Thymus (tissue), 11 donors: ENCODE measurements at regions not wholly inside any gene's neighbourhood (a gene's known extent, or its start where the extent isn't known, plus 50 kb on each side); places are given as distances from the start of the nearest gene placed in this dataset.

Experiments used
- DNase-seq, 9 donors: peaks; one replicate each; pipeline ENCODE4 v3.0.0-alpha.2; 2013; ENCODE audit warnings: low spot score in 9 of 9, low read depth in 6 of 9, missing footprints in 1 of 9
- H3K27ac ChIP-seq, 2 donors: one replicate each; pipeline ENCODE4 v1.5.1; 2013; ENCODE audit warnings: control low read depth in 1 of 2, low read depth in 1 of 2, low read length in 1 of 2, mild to moderate bottlenecking in 1 of 2, moderate library complexity in 1 of 2
- H3K27me3 ChIP-seq, 2 donors: one replicate each; pipeline ENCODE4 v1.5.1; 2013; ENCODE audit warnings: low read length in 1 of 2; ENCODE audit not compliant: control insufficient read depth in 2 of 2, insufficient read depth in 1 of 2
- H3K36me3 ChIP-seq, 2 donors: one replicate each; pipeline ENCODE4 v1.5.1; 2013; ENCODE audit warnings: low read length in 1 of 2, mild to moderate bottlenecking in 1 of 2, moderate library complexity in 1 of 2; ENCODE audit not compliant: control insufficient read depth in 2 of 2, insufficient read depth in 2 of 2
- H3K4me1 ChIP-seq, 2 donors: one replicate each; pipeline ENCODE4 v1.5.1; 2013; ENCODE audit warnings: low read length in 2 of 2; ENCODE audit not compliant: control insufficient read depth in 2 of 2, insufficient read depth in 2 of 2
- H3K4me3 ChIP-seq, 2 donors: one replicate each; pipeline ENCODE4 v1.5.1; 2013; ENCODE audit warnings: low read length in 2 of 2, control low read depth in 1 of 2, mild to moderate bottlenecking in 1 of 2
- H3K9me3 ChIP-seq, 2 donors: one replicate each; pipeline ENCODE4 v1.5.1; 2013; ENCODE audit warnings: low read length in 1 of 2, mild to moderate bottlenecking in 1 of 2; ENCODE audit not compliant: control insufficient read depth in 2 of 2, insufficient read depth in 1 of 2
- WGBS: extraction: QIAGEN DNeasy Blood & Tissue Kit; methylation state at CpG from one replicate; pipeline ENCODE4 v1.1.7; 2013; 5-methylcytosine and 5-hydroxymethylcytosine counted together
- donor health status: healthy.

- H3K27me3 ChIP-seq: no peaks in the 10 kb centered on the region
- peaks cover 3 to 7% of the 10 kb centered on the region in 2 donors for H3K4me1 ChIP-seq
- H3K27ac ChIP-seq: no peak overlapping the region
- no peaks in the 10 kb centered on the region for H3K9me3 ChIP-seq
- WGBS: 92% methylated on average over 2 of the region's 2 CpGs
- no peak overlapping the region for H3K4me3 ChIP-seq
- no peak for DNase-seq
- no peaks in the 10 kb centered on the region for H3K36me3 ChIP-seq
These were observed 82.7 kb upstream of the TCF12 start for GRCh38 chr15:56835718-56836171.

DNA sequence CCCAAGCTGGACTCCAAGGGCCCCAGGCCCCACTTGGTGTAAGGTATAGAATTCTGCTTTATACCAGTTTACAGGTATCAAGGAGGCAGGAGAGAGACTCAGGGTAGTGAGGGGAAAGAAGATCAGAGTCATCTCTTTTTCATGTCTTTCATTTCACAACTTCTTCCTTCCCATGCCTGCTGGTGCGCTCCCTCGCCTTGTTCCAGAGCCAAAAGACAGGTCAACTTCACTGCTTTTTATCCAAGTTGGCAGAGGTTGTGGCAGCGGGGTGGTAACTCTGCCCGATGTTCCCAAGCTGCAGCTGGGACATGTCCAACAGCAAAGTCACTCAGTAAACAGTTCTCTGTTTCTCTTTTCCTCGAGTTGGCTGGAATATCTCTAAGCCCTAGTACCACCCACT, 86.3 kb upstream of the TCF12 start:
- Histone ChIP-seq H3K9me3 (no peaks in the 10 kb centered on the region), H3K4me3 (no peak overlapping the region), H3K27me3 (no peaks in the 10 kb centered on the region), H3K4me1 (no peaks in the 10 kb centered on the region), H3K36me3 (no peaks in the 10 kb centered on the region), H3K27ac (no peak overlapping the region)
- DNase-seq: no peak
- WGBS: 95% methylated on average over 5 of the region's 5 CpGs

DNA sequence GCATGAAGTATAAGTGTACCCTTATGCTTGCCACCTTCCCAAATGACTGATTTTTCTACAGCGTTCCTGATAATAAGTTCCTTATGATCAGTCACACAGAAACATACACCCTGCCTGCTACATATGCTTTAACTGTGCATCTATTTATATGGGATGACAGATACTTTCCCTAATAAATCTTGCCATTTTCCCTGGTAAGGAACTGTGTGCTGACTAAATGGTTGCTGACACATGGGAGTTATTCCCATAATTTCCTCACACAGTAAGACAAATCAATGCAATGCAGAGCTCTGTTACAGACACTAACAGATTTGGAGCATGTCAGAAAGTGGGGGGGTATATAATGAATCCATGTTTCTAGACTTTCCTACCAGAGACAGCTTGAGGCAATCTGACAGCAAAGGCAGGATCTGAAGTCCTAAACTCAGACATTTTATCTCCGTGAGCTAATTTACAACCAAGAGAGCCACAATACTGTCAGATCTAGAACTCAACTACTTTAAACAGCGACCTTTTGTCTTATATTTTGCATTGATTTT, 86.9 kb upstream of the TCF12 start:
- Histone ChIP-seq H3K27me3 (no peaks in the 10 kb centered on the region), H3K27ac (no peak overlapping the region), H3K9me3 (no peaks in the 10 kb centered on the region), H3K36me3 (no peaks in the 10 kb centered on the region), H3K4me1 (no peaks in the 10 kb centered on the region), H3K4me3 (no peak overlapping the region)
- WGBS: 98% methylated on average over 3 of the region's 3 CpGs
- DNase-seq: no peak

- Histone ChIP-seq H3K27ac (no peak overlapping the region), H3K9me3 (no peaks in the 10 kb centered on the region), H3K27me3 (no peaks in the 10 kb centered on the region), H3K4me3 (no peak overlapping the region), H3K4me1 (peaks cover 0 to 32% of the 10 kb centered on the region in 2 donors), H3K36me3 (no peaks in the 10 kb centered on the region)
- WGBS: 98% methylated on average over 2 of the region's 2 CpGs
- DNase-seq: no peak
These were observed 90.9 kb upstream of the ZNF280D start for GRCh38 chr15:56824175-56824574.

GRCh38 chr15:56821721-56822425, 88.6 kb upstream of the ZNF280D start:
- Histone ChIP-seq H3K27ac (no peak overlapping the region), H3K27me3 (no peaks in the 10 kb centered on the region), H3K4me1 (peaks cover 0 to 32% of the 10 kb centered on the region in 2 donors), H3K36me3 (no peaks in the 10 kb centered on the region), H3K9me3 (no peaks in the 10 kb centered on the region), H3K4me3 (no peak overlapping the region)
- 88% methylated on average over 3 of the region's 3 CpGs for WGBS
- DNase-seq: peak in 2 of 9 donors; percentile 27 to 33

GRCh38 chr15:56820333-56820732, 87.0 kb upstream of the ZNF280D start:
- Histone ChIP-seq H3K4me1 (peaks cover 0 to 32% of the 10 kb centered on the region in 2 donors), H3K27ac (peak overlapping the region in 1 of 2 donors; percentile 2), H3K9me3 (no peaks in the 10 kb centered on the region), H3K36me3 (no peaks in the 10 kb centered on the region), H3K27me3 (no peaks in the 10 kb centered on the region), H3K4me3 (no peak overlapping the region)
- peak in 1 of 9 donors; percentile 14 for DNase-seq

GRCh38 chr15:56817321-56818080, 84.2 kb upstream of the ZNF280D start:
- no peak for DNase-seq
- Histone ChIP-seq H3K27ac (no peak overlapping the region), H3K36me3 (no peaks in the 10 kb centered on the region), H3K4me3 (no peak overlapping the region), H3K9me3 (no peaks in the 10 kb centered on the region), H3K4me1 (peaks cover 0 to 32% of the 10 kb centered on the region in 2 donors), H3K27me3 (no peaks in the 10 kb centered on the region)
- WGBS: 93% methylated on average over 1 of the region's 1 CpG

DNA sequence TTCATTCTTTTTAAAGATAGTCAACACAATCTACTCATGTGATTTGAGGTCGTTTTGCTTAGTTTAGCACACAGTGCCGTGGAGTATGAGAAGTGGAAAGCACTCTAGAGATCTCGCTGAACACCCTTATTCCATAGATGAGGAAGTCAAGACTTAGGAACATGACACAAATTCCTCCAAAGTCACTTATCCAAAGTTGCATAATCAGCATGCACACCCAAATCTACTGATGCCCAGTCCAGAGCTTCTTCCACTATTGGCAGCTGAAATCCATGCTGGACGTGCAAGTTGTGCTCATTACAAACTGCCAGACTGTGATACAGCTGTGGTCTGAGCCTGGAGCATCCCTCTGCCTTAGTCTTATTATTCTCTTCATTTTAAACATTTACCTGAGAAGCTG, 83.5 kb upstream of the ZNF280D start:
- Histone ChIP-seq H3K36me3 (no peaks in the 10 kb centered on the region), H3K9me3 (no peaks in the 10 kb centered on the region), H3K4me1 (peaks cover 0 to 31% of the 10 kb centered on the region in 2 donors), H3K27me3 (no peaks in the 10 kb centered on the region), H3K27ac (no peak overlapping the region), H3K4me3 (no peak overlapping the region)
- 95% methylated on average over 4 of the region's 4 CpGs for WGBS
- no peak for DNase-seq

DNA sequence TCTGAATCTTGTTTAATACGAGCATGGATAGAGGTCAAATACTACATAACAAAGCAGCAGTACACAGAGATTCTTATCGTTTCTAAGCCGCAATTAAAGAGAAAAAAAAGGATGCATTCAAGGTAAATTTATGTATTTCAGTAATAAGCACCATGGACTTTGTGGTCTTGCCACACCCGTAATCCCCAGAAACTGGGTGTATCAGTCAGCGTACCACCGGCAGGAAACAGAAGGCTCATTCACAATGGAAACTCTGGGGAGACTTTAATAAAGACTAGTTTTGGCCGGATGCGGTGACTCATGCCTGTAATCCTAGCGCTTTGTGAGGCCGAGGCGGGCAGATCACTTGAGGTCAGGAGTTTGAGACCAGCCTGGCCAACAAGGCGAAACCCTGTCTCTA, 81.9 kb upstream of the ZNF280D start:
- no peak overlapping the region for H3K27ac ChIP-seq
- no peaks in the 10 kb centered on the region for H3K27me3 ChIP-seq
- whole genome bisulfite sequencing: 95% methylated on average over 12 of the region's 12 CpGs
- DNase-seq: no peak
- no peaks in the 10 kb centered on the region for H3K36me3 ChIP-seq
- H3K4me1 ChIP-seq: peaks cover 0 to 19% of the 10 kb centered on the region in 2 donors
- no peak overlapping the region for H3K4me3 ChIP-seq
- H3K9me3 ChIP-seq: peaks cover 0 to 4% of the 10 kb centered on the region in 2 donors
